ENCODE measurements at regions not wholly inside any gene's neighbourhood (a gene's known extent, or its start where the extent isn't known, plus 50 kb on each side); places are given as distances from the start of the nearest gene placed in this dataset.
"Not testable (repeated sequence)": the region's sequence is repeated elsewhere in the genome, so short reads cannot be mapped to it uniquely, and the experiment has no call there.

DNA sequence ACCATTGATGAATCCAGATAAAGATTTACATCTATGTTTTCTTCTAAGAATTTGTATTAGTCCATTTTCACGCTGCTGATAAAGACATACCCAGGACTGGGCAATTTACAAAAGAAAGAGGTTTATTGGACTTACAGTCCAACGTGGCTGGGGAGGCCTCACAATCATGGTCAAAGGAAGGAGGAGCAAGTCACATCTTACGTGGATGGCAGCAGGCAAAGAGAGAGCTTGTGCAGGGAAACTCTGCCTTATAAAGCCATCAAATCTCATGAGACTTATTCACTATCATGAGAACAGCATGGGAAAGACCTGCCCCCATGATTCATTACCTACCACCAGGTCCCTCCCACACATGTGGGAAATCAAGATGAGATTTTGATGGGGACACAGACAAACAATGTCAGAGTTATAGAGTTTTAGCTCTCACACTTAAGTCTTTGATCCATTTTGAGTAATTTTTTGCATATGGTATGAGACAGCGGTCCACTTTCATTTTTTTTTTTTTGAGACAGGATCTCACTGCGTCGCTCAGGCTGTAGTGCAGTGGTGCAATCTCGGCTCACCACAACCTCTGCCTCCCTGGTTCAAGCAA, 53.5 kb upstream of the JADE2 start:
- ATAC-seq, result not testable (repeated sequence)

DNA sequence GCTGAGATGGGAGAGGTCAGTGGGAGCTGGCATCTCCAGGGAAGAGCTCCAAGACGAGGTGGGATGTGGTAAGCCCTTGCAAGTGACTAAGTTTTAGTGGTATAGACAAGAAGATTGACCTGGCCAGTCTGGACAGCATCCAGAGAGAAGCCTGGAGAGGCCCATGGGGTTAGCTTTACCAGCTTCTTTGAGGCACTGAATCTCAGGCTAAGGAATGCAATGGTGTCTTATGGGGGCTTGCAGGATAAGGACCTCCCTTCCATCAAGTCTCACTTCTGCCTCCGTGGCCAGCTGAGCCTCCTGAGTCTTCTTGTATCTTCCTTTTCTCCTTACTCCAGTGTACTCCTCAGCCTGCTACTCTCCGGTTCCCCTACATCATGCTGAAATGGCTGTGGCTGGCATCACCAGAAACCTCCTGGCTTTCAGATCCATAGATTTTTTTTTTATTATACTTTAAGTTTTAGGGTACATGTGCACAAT, 56.5 kb upstream of the JADE2 start:
- ATAC-seq, result no peak

DNA sequence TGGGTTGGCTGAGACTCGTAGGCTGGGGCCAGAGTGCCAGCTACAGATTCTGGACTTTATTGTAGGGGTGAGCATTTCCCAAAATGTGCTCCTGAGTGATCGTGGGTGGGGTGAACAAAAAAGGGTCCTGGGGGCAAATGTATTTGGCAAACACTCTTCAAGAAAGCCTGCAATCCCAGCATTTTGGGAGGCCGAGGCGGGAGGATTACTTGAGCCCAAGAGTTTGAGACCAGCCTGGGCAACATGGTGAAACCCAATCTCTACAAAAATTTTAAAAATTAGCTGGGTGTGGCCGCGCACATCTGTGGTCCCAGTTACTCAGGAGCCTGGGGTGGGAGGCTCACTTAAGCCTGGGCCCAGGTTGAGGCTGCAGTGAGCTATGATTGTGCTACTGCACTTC, 55.5 kb upstream of the CDKN2AIPNL start:
- no peak for ATAC-seq

DNA sequence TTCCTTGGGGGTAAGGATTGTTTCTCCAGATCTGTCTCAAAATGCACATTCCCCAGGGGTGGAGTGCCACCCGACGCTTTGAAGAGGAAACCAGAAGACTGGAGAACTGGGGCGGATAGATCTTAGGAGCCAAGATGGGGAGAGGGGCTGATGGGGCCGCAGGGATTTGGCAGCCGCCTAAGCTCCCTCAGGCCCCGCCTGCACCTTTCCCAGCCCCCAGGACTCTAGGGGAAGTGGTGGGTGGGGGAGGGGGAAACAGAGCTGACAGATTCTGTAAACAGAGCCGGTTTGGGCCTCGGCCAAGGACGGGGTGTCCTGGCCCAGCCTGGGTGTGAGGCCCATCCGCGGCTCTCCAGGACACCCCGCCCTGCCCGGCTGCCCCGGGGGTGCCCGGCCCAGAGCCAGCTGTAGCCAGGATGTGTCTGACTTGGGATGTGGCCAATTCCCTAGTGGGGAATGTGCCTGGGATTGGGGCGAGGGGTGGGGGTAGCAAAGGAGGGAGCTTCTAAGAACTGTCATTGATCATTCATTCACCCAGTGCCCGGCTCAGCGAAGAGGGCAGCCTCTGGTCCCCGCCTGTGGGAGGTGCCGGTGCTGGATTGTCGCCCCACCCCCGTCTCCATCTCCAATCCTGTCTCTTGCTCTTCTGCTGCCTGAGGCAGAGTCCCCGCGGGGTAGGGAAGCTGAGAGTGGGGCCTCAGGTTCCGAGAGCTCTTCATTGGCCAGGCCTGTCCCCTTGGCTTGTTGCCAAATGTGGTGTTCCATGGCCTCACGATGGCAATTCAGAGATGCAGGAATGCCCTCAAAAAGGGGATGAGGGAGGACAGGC, 54.8 kb upstream of the CDKN2AIPNL start:
- peak; percentile 89 for ATAC-seq

DNA sequence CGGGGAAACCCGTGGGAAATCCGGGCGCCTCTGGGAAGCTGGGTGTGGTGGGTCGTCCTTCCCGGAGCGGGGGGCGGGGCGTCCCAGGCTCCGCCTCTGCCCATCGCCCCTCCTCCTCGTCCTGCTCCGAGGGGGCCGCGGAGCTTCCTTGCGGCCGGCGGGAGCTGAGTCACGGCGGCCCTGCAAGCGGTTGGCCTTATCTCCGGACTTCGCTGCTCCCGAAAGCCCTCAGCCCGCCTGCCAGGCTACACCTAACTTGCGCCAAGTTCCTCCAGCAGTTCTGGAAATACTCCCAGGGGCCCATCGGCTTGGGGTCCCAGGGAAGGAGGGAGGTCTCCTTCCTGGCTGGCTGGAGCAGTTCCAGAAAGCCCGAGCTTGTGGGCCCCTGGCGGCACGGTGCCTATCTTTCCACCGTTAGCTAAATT, 54.1 kb upstream of the CDKN2AIPNL start:
- ATAC-seq, result peak; percentile 84

DNA sequence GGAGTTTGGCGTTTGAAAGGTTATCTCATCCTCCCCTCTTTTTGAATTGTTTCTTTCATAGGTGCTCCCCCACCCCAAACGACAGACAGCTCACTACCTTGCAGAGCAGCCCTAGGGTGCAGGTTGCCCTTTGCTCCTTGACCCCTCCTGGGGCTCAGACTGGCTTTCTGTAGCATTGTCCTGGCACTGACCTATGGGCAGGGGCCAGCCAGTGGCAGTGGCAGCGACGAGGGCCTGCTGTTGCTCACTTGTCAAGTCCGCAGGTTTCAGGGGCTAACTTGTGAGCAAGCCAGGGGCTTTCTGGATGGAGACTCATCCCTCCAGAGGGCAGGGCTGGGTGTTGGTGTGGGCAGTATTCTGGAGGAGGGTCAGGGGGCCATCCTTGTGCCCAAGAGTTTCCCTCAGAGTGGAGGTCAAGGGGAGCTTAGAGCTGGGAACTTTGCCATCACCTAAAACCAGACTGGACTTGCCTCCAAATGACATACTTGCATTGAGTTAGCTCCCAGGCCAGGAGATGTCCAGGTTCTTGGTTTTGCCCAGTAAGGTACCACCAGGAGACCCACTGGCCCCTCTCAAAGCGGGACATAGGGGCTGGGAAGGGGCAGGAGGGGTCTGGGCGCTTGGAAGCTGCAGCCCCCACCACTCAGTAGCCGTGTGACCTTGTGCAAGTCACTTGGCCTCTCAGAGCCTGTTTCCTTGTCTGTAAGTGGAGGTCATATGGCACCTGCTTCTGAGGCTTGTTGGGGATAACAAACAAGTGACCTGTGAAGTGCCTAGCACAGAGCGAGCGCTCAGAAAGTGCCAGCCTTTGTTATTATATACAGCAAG, 53.5 kb upstream of the CDKN2AIPNL start:
- no peak for ATAC-seq

DNA sequence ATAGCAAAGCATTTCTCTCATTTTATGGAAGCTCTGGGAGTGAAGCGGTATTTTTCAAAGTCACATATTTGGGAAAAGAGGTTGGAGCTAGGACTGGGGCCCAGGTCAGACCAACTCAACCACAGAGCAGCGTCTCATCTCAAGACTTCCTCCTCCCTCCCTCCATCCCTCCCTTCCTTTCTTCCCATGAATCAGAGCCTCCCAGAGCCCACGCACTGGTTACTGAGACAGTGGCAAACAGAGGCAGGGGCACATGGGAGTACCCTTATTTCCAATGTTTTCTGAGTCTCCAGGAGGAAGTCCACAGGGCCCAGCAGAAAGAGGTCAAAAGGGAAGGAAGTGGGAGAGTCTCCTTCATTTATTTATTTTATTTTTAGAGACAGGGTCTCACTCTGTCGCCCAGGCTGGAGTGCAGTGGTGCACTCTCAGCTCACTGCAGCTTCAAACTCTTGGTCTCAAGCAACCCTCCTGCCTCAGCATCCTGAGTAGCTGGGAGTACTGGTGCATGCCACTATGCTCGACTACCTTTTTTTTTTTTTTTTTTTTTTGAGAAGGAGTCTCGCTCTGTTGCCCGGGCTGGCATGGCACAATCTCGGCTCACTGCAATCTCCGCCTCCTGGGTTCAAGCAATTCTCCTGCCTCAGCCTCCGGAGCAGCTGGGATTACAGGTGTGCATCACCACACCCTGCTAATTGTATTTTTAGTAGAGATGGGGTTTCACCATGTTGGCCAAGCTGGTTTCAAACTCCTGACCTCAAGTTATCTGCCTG, 52.5 kb upstream of the CDKN2AIPNL start:
- ATAC-seq, result no peak

DNA sequence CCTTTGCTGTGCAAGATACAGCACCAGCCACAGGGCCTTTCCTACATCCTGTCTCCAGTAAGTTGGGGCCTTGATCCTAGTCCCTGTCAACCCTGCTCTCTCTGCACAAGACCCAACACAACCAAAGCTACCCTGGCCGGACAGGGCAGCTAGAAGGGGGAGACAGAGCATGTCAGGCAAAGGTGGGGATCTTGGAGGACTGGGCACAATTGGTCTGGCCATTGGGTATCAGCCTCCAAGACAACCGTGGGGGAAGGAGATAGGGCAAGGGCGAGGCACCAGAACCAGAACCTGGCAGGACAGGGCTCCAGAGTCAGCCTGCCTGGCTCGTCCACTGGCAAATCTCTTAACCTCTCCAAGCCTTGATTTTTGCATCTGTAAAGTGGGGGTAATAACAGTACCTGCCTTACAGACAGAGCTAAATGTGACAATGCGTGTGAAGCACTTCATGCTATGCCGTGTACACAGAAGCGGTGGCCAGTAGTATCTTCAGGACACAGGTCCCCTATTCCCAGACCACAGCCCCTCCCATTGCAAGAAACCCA, 51.6 kb upstream of the CDKN2AIPNL start:
- ATAC-seq, result no peak

DNA sequence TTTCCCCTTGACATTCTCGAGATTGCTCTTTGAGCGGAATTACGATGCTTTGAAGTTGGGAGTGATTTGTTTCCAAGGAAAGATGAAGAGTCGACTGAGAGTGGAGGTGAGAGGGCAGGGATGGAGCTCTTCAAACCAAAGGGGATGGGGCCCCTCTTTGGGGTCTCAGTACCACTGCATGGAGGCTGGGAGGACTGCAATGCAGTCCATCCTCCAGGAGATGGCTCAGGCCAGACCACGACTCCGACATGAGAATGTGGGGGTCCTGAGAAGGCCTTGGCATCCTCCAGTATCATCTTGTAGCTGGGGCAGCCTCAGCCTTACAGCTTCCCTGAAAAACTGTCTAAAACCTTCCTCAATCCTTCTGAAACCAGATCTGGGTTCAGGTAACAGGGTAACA, 51.1 kb upstream of the CDKN2AIPNL start:
- ATAC-seq, result no peak

DNA sequence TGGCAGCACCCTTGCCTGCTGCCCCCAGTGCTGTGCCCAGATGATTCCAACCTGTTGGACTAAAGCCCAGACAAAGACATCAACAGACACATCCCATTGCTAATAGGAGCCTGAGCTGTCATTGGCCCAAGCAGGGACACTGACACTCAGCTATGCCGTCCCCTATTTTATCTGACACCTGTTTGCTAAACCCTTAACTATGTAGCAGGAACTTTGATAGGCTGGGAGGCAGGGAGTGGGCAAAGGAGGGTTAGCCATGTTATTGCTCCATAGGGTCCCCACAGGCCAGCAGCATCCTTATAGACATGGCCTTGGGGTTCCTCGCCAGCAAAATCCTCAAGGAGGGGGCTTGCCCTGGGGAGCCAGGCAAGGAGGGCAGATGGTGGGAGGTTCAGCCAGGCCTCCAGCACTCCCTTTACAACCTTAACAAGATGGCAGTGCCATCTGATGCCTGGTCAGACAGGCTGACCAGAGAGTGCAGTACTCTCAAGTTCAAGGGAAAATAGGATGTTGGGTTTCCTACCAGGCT, 50.4 kb upstream of the CDKN2AIPNL start:
- no peak for ATAC-seq
